Body of pancreas (tissue), 4 donors: ENCODE measurements at regions not wholly inside any gene's neighbourhood (a gene's known extent, or its start where the extent isn't known, plus 50 kb on each side); places are given as distances from the start of the nearest gene placed in this dataset.
"Not testable (repeated sequence)": the region's sequence is repeated elsewhere in the genome, so short reads cannot be mapped to it uniquely, and the experiment has no call there.

ENCODE experiments used
- ATAC-seq: fragments of 150-250 bp; one replicate; pipeline ENCODE4 v1.9.1; 2016
- DNase-seq, 4 donors: peaks; one replicate each; pipeline ENCODE4 v3.0.0-alpha.2; 2019
- H3K27ac ChIP-seq, 4 donors: fragments of 200-600 bp; sonication (generic); 1 replicate in 3 of 4; 2 replicates in 1 of 4; pipeline versions ENCODE4 v1.5.1 to v1.6.1; 2016 to 2019; ENCODE audit warnings: mild to moderate bottlenecking in 1 of 4, mixed read lengths in 1 of 4, moderate library complexity in 1 of 4
- H3K27me3 ChIP-seq, 2 donors: fragments of 200-600 bp; sonication (generic); one replicate each; pipeline ENCODE4 v1.6.0; 2016; ENCODE audit warnings: mild to moderate bottlenecking in 1 of 2
- H3K36me3 ChIP-seq, 2 donors: fragments of 200-600 bp; sonication (generic); replicated peaks in 1 of 2; 2 replicates each; pipeline ENCODE4 v1.5.1; 2016; ENCODE audit warnings: low read depth in 2 of 2; ENCODE audit not compliant: insufficient read depth in 1 of 2
- H3K4me1 ChIP-seq: fragments of 200-600 bp; sonication (generic); one replicate; pipeline ENCODE4 v1.6.0; 2016
- H3K4me3 ChIP-seq, 2 donors: fragments of 200-600 bp; sonication (generic); 1 replicate in 1 of 2; 2 replicates in 1 of 2; pipeline ENCODE4 v1.5.1; 2016 to 2019
- H3K9me3 ChIP-seq, 3 donors: fragments of 200-600 bp; sonication (generic); 1 replicate in 2 of 3; 2 replicates in 1 of 3; pipeline ENCODE4 v1.5.1; 2016
- CTCF ChIP-seq, 7 experiments: fragments of 450-650 bp in 4 of 7; fragments of 200-600 bp in 3 of 7; sonication (generic) in 3 of 7; IDR thresholded peaks; one replicate each; pipeline ENCODE4 v1.5.1; 2016 to 2019; ENCODE audit warnings: antibody characterized with exemption in 7 of 7
- POLR2A ChIP-seq, 3 donors: fragments of 450-650 bp; IDR thresholded peaks; one replicate each; pipeline ENCODE4 v1.6.1; 2016; ENCODE audit warnings: antibody characterized with exemption in 3 of 3, mild to moderate bottlenecking in 2 of 3
- WGBS, 2 donors: methylation state at CpG; one replicate each; pipeline ENCODE4 v1.1.5; 2017; 5-methylcytosine and 5-hydroxymethylcytosine counted together
- intact Hi-C: fragments of 100-400 bp; cut with DNase I; formaldehyde crosslinking; loops from one replicate; pipeline ENCODE4 v1.15.1; 2023

DNA sequence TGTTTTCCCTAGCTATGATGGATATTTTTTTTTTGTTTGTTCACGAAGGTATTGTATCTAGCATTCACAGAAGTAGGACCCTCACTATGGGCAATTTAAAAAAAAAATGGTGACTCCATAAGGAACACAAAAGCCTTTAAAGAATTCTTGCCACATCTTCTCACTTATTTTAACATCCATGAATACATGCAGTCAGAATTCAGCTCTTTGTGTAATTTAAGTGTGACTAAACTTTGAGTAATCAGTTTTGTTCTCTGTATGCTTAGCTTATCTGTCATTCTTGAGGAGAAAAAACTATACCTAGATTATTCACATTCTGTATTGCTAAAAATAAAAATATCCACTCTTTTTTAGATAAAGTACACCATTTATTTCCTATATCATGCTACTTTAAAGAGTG lies 313.2 kb upstream of the KCND2 start:
- intact Hi-C loops = no loop called here
- no peaks in the 10 kb centered on the region for H3K9me3 ChIP-seq
- ATAC-seq (no peak), DNase-seq (no peak)
- 76 to 86% methylated on average over 1 of the region's 1 CpG for WGBS, 2 donors
- H3K27me3 ChIP-seq = no peaks in the 10 kb centered on the region
- no peaks in the 10 kb centered on the region for H3K4me1 ChIP-seq
- TF ChIP-seq POLR2A (IDR thresholded peaks at IDR 0.05) = no peak
- no peak for TF ChIP-seq CTCF (IDR thresholded peaks at IDR 0.05)
- no peak overlapping the region for H3K27ac ChIP-seq
- no peaks in the 10 kb centered on the region for H3K36me3 ChIP-seq
- no peak overlapping the region for H3K4me3 ChIP-seq

DNA sequence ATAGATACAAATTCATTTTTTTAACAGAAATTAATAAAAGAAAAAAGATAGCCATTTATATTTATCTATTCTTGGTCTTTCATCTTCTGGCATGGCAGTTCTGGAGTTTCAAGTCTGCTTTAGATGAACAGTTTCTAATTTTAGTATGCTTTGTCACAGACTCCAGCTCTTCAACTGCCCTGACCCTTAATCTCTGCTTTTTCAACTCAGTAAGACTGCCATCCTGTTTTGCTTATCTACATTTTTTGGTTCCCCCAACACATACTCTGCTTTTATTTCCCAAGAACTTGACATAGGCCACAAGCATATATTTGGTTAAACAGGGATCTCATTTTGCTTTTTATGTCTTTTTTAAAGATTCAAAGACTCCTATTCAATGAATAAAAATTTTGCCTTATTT lies 309.3 kb upstream of the KCND2 start:
- Histone ChIP-seq H3K27me3 (no peaks in the 10 kb centered on the region), H3K27ac (no peak overlapping the region), H3K9me3 (no peaks in the 10 kb centered on the region), H3K4me3 (no peak overlapping the region), H3K36me3 (no peaks in the 10 kb centered on the region), H3K4me1 (no peaks in the 10 kb centered on the region)
- intact Hi-C loops = no loop called here
- TF ChIP-seq POLR2A (IDR thresholded peaks at IDR 0.05) (no peak), CTCF (IDR thresholded peaks at IDR 0.05) (no peak)
- ATAC-seq (no peak), DNase-seq (no peak)

- Histone ChIP-seq H3K9me3 (no peaks in the 10 kb centered on the region), H3K36me3 (no peaks in the 10 kb centered on the region), H3K27ac (no peak overlapping the region), H3K4me1 (no peaks in the 10 kb centered on the region), H3K4me3 (no peak overlapping the region), H3K27me3 (no peaks in the 10 kb centered on the region)
- DNase-seq = no peak
- intact Hi-C loops = no loop called here
- no peak for TF ChIP-seq CTCF (IDR thresholded peaks at IDR 0.05)
- TF ChIP-seq POLR2A (IDR thresholded peaks at IDR 0.05) = no peak
- no peak for ATAC-seq
Measured at GRCh38 chr7:119964065-119964464, 308.9 kb upstream of the KCND2 start.

GRCh38 chr7:119964788-119965542 lies 308.0 kb upstream of the KCND2 start:
- Histone ChIP-seq H3K27ac (no peak overlapping the region), H3K27me3 (no peaks in the 10 kb centered on the region), H3K4me1 (no peaks in the 10 kb centered on the region), H3K4me3 (no peak overlapping the region), H3K9me3 (no peaks in the 10 kb centered on the region), H3K36me3 (no peaks in the 10 kb centered on the region)
- ATAC-seq (no peak), DNase-seq (no peak)
- 19 to 64% methylated on average over 1 of the region's 1 CpG for WGBS, 2 donors
- TF ChIP-seq POLR2A (IDR thresholded peaks at IDR 0.05) (no peak), CTCF (IDR thresholded peaks at IDR 0.05) (no peak)
- intact Hi-C loops = no loop called here

GRCh38 chr7:119967221-119967620 lies 305.8 kb upstream of the KCND2 start:
- no peak for ATAC-seq
- 50 to 55% methylated on average over 4 of the region's 4 CpGs for WGBS, 2 donors

GRCh38 chr7:119968411-119968810 lies 304.6 kb upstream of the KCND2 start:
- H3K4me3 ChIP-seq, H3K9me3 ChIP-seq, H3K27ac ChIP-seq, H3K4me1 ChIP-seq, ATAC-seq, H3K36me3 ChIP-seq, DNase-seq, intact Hi-C loops, H3K27me3 ChIP-seq: not testable (repeated sequence)
- WGBS, 2 donors = 82 to 85% methylated on average over 3 of the region's 3 CpGs

More at GRCh38 chr7:119967221-119967620, 305.8 kb upstream of the KCND2 start:
- no peak for DNase-seq
- Histone ChIP-seq H3K4me1 (no peaks in the 10 kb centered on the region), H3K36me3 (no peaks in the 10 kb centered on the region), H3K27me3 (no peaks in the 10 kb centered on the region), H3K27ac (no peak overlapping the region), H3K9me3 (no peaks in the 10 kb centered on the region), H3K4me3 (no peak overlapping the region)
- intact Hi-C loops = no loop called here
- TF ChIP-seq POLR2A (IDR thresholded peaks at IDR 0.05) = no peak
- TF ChIP-seq CTCF (IDR thresholded peaks at IDR 0.05) = no peak
